HG03342 (cell line): ENCODE measurements at regions not wholly inside any gene's neighbourhood (a gene's known extent, or its start where the extent isn't known, plus 50 kb on each side); places are given as distances from the start of the nearest gene placed in this dataset.
A peak's percentile ranks its signal among the peaks of the same experiment; 100 is the strongest.

Experiments used
- ATAC-seq: cut with Tn5 transposase; IDR thresholded peaks from one replicate; pipeline ENCODE4 v1.9.1; 2021; ENCODE audit warnings: mild to moderate bottlenecking, moderate library complexity; ENCODE audit not compliant: unreplicated experiment

DNA sequence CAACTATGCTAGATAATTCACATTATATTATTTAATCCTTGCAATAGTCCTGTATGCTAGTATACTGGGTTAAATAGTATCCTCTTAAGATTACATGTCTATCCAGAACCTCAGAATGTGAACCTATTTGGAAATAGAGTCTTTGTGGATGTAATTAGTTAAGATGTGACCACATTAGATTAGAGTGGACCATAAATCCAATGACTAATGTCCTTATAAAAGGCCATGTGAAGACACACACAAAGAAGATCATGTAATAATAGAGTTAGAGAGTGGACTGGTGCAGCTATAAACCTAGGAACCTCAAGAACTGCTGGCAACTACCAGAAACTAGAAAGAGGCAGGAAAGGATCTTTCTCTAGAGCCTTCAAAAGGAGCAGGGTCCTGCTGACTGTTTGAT is 263.6 kb upstream of the PTGER4 start:
- ATAC-seq = no peak

DNA sequence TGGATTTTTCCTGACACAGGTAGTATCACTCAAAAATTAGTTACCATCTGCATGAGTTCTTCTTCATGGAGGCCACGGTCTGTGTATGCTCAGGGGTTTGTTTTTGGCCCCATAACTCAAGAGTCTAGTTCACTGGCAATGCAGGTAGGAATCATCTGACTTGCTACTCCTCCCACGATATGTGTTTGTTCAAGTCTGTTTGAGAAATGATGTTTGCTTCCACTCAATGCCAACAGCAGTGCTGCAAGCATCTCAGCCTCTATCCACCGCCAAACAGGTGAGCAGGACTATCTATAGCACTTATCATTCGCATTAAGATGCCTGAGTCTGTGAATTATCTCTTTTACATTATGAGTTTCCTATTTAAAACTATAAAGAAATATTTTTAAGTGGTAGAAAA is 264.8 kb upstream of the PTGER4 start:
- ATAC-seq = no peak

DNA sequence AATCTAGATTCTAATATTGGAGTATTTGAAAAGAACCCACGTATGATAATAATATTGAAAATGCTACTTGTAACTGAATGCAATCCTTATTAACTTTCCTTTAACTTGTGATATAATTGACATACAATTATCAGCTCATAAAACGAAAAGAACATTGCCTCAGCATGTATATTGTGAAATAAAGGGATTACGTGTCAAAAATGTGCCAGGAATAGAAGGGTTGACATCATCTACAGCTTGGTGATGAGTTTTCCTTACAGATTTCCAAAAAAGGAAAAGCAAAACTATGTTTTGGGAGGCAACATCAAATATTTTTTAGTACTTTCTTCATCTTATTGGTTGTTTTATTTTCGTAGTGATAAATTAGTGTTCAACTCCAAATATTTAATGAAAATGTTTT is 266.0 kb upstream of the PTGER4 start:
- ATAC-seq = no peak

DNA sequence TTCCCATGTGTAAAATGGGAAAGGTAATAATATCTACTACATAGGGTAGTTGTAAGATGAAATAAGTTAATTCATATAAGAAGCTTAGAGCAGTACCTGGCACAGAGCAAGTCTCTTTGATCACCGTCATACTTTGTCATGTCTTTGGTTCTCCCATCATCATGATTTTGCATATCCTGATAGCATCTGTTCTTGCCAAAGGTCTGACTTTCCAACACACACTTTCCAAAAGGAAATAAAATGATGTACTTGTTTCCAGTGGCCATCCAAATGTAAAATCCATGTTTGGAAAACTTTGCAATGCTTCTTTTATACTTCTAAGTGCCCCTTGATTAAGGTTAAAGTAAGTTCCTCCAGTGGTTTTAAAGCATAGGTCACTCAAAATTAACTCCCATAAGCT is 266.9 kb upstream of the PTGER4 start:
- no peak for ATAC-seq

DNA sequence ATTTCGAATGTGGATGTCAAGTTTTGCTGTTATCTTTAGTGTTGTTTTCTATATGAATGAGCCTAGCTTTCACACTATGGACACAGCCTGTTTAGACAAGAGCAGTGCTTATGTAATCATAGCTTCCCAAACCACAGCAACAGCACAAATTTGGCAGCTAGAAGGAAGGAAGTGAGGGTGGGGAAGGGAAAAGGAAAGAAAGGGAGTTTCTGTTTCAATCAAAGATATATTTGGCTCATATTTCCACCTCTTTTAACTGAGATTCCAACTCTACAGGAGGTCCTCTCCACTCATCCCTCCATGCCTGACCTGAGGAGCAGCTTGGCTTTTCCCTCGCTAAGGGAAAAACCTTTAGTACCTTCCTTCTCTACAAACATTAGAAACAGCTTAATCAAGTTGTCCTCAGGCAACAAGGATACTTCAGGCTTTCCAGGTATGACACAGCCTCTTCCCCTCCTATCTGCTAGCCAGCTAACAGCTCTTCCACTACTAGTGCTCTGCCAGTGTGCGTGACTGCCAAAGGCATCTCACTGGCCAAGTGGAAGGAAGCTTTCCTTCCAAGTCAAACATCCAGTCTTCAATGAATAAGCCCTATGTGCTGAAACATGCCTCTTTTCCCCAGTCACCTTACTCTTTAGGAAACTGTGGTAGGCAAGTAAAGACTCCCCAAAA is 268.6 kb upstream of the PTGER4 start:
- ATAC-seq = no peak

DNA sequence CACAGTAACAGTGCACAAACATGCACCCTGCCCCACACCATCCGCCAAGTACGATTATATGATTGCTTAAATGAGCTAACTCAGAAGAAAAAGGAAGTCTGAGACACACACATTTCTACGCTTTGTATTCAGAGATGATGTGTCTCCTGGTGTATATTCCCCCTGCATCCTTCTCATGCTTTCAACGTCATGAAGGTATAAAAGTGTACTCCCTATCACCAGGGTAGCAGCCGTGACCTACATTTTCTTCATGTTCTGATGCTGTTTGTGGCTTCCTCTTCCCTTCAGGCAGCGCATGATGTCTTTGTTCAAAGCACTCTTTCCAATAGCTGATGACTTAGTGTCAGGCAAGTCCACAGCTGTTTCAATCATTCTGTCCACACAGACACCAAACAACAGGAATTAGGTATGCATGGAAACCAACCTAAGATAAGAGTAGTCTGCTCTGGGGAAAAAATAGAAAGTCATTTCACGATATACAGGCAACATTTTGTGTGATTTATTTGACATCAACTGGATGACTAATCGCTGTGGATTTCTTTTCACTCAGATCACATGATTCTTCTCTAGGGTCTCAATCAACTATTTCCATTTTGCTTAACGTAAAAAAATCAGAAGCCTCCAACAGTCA is 269.4 kb upstream of the PTGER4 start:
- no peak for ATAC-seq

DNA sequence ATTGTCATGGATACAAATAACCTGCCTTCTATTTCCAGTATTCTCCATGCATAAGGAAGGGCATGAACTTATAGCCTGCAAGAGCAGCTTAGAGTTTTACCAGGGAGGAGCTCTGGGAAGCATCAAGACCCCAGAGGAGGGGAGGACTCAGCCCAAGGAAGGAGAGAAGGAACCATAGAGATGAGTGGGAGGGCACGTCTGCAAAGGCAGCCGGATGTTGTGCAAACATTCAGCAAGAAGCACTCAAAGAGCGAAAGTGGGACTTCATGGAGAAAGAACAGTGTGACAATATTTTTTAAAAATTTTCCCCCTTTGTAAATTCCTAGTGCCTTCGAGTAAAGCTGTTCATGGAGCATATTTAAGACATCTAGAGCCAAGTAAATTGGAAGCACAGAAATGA is 270.1 kb upstream of the PTGER4 start:
- ATAC-seq = no peak

DNA sequence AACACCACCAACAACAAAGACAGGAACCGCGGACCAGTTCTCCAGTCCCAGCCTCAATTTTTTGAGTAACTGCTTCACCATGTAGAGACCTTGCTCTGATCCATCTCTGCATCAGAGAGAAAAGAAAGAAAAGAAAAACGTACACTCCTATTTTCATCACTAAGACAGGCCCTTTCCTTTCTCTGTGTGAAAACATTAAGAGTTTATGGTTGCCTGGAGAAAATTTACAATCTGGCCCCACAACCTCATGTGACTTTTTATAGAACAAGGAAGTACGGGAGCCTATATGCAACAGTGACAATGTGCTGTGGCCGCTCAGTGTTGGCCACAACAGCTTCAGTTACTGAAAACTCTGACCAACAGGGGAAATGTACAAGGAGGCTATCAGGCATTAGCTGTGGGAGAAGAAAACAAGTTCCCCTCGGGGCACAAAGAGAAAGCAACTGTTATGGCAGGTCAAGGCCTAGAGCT is 272.9 kb upstream of the PTGER4 start:
- ATAC-seq = peak; percentile 47

DNA sequence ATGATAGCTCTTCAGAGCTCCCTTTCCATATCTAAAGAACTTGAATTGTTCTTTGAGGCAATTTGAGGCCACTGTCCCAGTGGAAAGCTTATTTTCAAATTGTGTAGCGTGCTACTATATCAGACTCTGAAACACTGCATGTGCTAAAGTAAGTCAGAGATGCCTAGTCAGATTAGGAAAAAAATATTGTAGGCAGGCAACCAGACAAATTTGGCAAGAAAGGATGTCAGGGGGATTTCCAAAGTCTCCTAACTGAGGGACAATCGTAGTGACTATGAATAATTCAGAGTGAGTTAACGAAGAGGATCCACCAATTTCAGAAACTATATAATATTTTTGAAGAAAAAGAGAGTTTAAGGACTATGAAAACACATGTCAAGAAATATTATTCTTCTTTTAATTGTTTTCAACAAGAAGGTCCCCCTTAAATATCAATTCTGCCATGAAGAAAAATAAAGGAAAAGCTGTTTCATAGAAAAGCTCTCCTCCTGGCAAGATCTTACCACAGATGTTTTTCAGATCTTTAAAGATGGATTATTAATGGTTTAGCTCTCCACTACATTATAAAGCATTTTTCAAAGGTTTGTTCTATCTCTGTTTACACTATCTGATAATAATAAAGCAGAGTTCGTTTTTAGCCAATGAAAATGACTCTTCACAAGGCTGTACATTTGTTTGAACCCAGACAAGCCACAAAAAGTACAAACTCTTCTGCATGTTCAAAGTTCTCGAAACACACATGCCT is 273.5 kb upstream of the PTGER4 start:
- peak; percentile 12 for ATAC-seq

DNA sequence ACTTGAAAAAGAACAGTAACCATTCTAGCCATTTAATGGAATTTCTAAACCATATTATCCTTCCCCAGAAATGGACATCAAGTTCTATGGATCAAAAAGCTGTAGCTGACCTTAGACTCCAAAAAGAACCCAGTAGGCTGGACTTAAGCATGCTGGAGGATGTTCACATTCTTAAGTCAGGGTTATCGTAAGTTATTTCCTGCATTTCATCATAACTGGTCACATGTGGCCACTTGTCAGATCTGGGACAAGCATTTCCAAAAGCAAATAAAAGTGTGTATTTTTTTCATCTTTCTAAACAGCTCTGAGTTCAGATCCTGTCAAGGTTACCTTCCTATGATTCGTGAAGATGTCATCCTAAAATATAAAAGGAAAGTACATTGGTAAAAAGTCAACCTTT is 274.5 kb upstream of the PTGER4 start:
- no peak for ATAC-seq

DNA sequence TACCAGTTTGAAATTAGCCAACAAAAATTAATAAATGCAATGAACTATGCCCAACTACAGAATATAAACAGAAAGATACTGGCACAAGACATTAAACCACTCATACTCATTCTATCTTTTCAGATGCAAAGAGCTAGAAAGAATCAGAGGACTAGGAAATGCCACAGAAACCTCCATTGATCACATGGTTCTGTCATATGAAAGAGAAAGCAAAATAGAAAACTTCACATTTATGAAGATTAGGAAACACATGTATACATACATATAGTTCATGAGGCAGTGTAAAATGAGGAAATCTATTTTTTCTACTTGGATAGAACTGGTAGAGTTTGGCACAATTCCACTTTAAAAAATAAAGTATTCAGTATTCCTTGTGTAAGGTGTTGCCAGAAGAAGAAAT is 275.1 kb upstream of the PTGER4 start:
- peak; percentile 72 for ATAC-seq

DNA sequence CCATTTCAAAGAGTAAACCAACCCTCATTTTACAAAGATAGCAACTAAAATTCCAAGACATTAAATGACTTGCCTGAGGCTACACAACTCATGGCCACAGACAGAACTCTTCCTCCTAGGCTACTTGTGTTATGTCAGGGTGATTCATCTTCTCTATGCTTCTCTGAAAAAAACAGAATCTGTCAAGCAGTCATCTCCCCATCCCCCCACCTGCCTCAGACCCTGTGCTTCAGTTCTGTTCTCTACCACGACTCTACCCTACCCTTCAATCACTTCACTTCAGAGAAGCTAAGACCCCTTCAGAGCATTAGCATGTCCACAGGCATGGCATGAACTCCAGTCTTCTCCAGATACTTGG is 277.7 kb upstream of the PTGER4 start:
- ATAC-seq = no peak

DNA sequence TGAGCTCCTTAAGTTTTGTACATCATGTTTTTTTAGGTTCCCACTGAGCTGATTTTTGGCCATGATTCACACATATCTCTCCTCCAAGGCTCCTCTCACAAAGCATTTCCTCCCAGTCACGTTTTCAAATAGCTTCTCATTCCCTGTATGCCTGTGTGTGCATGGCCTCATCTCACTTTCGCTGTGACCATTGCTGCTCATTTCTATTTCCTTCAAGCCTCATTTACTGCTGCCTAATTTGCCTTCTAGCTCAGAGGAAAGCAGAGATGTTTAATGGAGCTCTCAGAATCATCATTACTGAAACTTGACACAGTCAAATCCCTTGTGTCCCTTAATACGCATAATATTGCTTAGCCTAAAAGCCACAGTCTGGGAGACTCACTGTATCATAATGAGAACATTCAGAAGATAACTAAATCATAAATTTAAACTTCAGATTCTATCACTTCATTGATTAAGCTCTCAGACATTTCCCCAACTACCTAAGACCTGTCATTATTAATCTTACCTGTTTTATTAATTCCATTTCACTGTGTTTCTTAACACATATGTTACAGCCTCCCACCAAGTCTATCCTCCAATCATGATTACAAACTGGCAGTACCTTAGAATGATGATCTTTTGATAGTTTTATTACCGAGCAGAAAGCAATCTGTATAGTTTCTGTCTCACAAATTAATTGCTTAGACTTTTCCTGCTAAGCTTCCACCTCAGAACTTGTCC is 278.3 kb upstream of the PTGER4 start:
- ATAC-seq = peak; percentile 38

DNA sequence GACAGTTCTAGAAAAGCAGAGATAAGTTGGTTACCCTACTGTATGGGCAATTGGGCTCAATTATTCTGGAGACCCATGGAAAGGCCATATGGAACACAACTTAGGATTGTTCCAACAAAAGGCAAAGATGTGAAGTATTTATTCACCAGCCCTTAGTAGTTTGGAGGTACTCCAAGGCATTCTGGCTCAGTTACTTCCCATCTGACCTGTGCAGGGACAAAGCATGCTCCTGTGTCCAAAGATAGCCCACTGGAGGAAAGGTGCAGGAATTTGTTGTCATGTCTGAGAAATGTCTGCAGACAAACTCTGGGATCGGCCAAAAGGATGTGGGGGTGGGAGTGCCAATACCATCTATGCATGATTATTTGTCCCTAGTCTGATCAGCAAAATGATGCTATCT is 279.5 kb upstream of the PTGER4 start:
- no peak for ATAC-seq

DNA sequence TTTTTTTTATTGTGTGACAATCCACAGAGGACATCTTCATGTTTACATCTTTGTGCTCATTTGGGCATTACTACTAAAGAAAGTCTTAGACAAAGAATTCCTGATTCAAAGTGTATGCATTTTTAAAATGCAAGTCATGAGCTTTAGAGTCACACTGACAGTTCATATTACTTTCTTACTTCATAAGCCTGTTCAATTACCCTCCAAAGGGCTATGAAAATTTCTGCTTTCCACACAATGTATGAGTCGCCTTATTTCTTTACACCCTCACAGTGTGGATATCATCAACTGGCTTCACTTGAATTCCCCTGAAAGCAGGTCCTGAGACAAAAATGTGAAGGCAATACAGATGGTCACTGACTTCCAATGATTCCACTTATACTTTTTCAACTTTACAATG is 280.4 kb upstream of the PTGER4 start:
- no peak for ATAC-seq

DNA sequence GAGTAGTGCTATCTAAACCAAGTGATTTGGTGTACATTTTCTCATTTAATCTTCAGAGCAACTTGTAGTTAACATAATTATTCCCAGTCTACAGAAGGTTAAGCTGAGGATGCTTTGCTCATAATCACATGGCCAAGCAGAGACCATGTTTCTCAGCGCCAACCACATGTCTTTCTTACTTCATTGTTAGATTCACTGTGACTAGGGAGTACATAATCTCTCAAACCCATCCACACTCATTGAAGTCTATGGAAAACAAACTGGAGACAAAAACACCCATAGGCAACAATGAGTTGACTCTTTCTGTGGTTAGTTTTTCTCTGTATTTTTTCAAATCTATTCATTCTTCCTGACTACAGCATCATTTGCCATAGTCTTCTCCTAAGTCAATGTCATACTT is 281.7 kb upstream of the PTGER4 start:
- ATAC-seq = no peak

DNA sequence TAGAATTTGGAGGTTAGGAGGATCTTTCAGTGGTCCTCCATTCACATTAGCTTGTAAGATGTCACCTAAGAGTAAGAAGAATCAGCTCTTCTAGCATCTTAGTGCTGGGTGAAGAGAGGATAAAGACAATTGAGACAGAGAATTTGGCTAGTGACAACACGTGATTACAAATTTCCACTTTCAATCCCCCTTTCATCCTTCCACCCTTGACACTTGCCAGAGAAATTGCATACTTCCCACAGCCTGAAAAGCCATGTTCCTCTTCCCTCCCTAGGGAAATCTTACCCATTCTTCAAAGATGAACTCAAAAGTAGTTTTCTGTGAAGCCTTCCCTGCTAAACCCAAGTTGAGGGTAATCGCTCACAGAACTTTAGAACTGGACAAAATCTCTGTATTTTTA is 282.6 kb upstream of the PTGER4 start:
- ATAC-seq = no peak

DNA sequence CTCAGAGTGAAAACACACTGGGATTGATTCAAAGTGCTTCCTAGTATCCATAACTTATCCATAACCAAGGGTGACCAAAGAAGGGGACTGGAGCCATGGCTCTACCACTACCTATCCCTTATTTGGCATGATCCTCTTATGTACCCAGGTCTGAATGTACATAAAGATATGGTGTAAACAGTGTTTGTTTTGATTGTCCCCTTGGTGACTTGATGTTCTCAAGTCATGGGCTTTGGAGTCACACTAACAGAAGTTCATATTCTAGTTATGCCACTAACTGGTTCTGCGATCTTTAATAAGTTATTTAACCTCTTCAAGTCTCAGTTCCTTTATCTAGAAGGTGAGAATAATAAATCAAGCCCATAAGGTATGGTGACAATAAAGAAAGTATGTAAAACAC is 283.4 kb upstream of the PTGER4 start:
- ATAC-seq = no peak

DNA sequence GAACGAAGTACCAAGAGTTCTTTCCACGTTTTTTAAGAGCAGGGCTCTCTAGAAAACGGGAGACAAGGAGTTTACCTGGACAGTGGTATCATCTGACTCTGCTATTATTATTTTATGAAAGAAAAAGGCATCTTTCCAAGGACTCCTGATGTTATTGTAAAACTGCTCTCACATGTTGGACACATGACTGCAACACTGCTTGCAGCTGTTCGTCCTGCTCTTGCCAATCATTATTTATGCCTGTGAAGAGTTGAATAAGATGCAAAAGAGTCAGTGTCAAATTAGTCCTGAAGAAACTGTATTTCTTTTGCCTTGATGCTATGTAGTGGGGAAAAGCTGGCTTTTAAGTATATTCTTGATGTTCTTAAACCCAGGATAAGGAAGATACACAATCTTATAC is 284.5 kb upstream of the PTGER4 start:
- no peak for ATAC-seq

DNA sequence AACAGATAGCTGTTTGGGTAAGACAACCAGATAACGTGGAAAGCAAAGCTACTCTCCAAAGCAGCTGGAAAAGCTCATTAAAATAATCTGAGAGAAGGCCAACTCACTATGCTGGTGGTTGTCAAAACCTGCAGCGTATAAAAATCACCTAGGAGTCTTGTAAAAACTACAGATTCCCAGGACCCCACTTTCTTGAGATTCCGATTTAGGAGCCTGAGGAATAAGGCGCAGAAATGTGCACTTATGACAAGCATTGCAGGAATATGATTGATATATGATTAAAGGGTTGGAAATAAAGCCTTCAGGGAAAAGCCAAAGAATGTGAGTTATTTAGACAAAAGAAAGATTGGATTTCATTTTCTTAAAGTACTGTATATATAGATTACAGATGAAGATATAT is 285.0 kb upstream of the PTGER4 start:
- no peak for ATAC-seq

DNA sequence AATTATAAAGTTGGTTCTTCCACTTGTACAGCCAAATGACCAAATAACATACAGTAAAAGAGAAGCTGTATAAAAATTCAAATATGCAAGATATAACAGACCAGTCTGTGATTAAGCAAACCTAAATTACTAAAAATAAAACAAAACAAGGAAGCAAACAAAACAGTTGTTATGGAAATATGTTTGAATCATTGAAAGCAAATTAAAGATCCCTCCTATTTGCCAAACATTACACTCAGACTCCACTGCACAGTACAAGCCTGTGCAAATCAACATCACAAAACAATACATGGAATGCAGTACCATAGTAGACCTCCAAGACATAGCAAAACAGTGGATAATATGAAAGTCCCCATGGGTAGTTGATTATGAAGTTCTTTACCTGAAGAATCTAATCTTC is 288.1 kb upstream of the PTGER4 start:
- ATAC-seq = no peak
